ENCODE measurements at regions not wholly inside any gene's neighbourhood (a gene's known extent, or its start where the extent isn't known, plus 50 kb on each side); places are given as distances from the start of the nearest gene placed in this dataset.
A peak's percentile ranks its signal among the peaks of the same experiment; 100 is the strongest.
"Not testable (repeated sequence)": the region's sequence is repeated elsewhere in the genome, so short reads cannot be mapped to it uniquely, and the experiment has no call there.

DNA sequence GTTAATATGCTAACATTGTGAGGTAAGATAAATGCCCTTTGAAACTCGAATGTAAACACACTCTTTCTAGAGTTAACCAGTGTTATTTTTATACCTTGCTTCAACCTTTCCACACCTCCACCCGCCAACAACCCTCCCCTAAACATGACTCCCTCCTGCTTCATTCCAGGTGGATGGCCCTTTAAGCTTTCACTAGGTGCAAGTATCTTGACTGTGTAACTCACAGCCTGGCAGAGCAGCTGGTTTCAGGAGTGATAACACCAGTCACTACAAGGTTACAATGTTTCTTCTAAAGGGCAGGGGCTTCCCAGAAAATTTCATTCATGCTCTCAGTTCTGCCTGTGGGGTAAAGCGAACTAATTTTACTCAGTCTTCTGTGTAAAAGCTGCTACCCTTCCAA lies 318.1 kb upstream of the FRG1 start:
- H3K9me3 ChIP-seq; H3K27ac ChIP-seq; H3K4me3 ChIP-seq; intact Hi-C loops (cut with DNase I); H3K27me3 ChIP-seq; H3K4me1 ChIP-seq; H3K36me3 ChIP-seq; FAIRE-seq: not testable (repeated sequence)
- 19 to 27% methylated on average over 3 of the region's 3 CpGs for WGBS, 2 donors
- peak; percentile 93 to 99 (median 97) for ATAC-seq
- DNase-seq: peak in 4 of 6 donors; percentile 28 to 69 (median 46)

- ATAC-seq; H3K9me3 ChIP-seq; intact Hi-C loops (cut with DNase I); DNase-seq; H3K27me3 ChIP-seq; H3K4me3 ChIP-seq; H3K27ac ChIP-seq; H3K36me3 ChIP-seq; FAIRE-seq; H3K4me1 ChIP-seq: not testable (repeated sequence)
- 0 to 69% methylated on average over 1 of the region's 1 CpG for WGBS, 2 donors
Observed at GRCh38 chr4:189627041-189627440, 313.6 kb upstream of the FRG1 start.

DNA sequence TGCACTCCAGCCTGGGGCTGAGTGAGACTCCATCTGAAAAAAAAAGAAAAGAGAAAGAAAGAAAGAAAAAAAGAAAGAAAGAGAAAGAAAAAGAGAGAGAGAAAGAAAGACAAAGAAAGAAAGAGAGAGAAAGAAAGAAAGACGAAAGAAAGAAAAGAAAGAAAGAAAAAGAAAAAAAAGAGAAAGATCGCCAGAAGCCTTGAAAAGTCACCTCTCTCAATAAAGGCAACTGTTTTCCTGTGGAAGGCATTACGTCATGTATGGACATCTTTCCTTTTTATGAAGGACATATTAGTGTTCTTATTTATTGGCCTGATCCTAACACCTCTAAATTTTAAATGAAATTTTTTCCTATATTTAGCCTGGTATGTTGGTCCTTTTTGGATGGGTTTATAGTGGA lies 310.9 kb upstream of the FRG1 start:
- H3K4me3 ChIP-seq; H3K27me3 ChIP-seq; H3K36me3 ChIP-seq; H3K9me3 ChIP-seq; FAIRE-seq; ATAC-seq; H3K4me1 ChIP-seq; H3K27ac ChIP-seq; DNase-seq; intact Hi-C loops (cut with DNase I): not testable (repeated sequence)
- WGBS, 2 donors: 88 to 89% methylated on average over 3 of the region's 3 CpGs

DNA sequence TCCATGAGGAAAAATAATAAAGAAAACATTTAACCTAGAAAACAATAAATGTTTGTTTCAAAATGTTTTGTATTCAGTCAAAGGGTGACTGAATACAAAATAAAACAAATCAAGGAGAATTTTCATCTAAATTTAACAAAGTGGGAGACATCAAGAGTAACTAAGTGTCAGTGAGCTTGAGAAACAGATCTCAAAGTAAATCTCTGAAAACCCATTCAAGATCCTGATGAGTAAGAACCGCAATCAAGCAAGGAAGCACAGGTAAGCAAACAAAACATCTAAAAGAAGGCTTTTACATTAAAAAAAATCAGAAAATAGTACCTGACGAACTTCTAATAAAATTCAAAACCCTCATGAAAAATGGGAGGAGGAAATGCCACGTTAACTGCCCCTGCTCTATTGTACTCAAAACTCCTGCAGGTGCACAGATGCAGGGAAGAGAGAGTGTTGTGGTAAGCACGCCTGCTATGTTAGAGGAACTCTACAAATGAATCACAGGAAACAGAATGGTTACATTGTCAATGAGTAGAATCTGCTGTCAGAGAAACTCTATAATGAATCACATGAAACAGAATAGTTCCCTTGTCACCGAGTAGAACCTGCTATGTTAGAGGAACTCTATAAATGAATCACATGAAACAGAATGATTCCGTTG lies 309.6 kb upstream of the FRG1 start:
- H3K36me3 ChIP-seq; DNase-seq; intact Hi-C loops (cut with DNase I); H3K9me3 ChIP-seq; H3K4me1 ChIP-seq; H3K27ac ChIP-seq; H3K27me3 ChIP-seq; H3K4me3 ChIP-seq: not testable (repeated sequence)
- peak in 2 of 4 donors; percentile 29 to 37 for ATAC-seq
- FAIRE-seq: peak; percentile 37
- WGBS, 2 donors: 28 to 40% methylated on average over 6 of the region's 6 CpGs

DNA sequence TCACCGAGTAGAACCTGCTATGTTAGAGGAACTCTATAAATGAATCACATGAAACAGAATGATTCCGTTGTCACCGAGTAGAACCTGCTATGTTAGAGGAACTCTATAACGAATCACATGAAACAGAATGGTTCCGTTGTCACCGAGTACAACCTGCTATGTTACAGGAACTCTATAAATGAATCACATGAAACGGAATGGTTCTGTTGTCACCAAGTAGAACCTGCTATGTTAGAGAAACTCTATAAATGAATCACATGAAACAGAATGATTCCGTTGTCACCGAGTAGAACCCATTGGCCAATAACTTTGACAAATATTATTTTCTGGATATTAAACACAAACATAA lies 309.1 kb upstream of the FRG1 start:
- H3K4me1 ChIP-seq; ATAC-seq; H3K4me3 ChIP-seq; DNase-seq; intact Hi-C loops (cut with DNase I); H3K36me3 ChIP-seq; H3K9me3 ChIP-seq; H3K27me3 ChIP-seq; FAIRE-seq; H3K27ac ChIP-seq: not testable (repeated sequence)
- WGBS, 2 donors: 50 to 66% methylated on average over 9 of the region's 9 CpGs

DNA sequence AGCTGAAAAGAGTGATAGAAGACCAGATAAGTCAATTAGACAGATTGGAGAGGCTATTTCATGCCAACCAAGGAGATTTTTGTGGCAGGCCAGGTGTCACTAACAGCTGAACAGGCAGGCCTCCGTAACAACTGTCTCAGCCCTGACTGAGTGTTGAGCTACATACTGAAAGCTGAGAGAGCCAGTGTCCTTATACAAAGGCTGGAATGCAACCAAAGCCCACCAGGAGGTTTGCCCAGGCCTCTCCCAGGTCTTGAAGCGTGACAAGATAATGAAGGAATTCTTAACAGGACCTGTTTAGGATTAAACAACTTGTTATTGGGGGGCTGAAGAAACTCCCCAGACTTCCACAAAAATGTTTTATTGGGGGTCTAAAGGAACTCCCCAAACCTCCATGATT lies 290.2 kb upstream of the FRG1 start:
- DNase-seq; intact Hi-C loops (cut with DNase I); ATAC-seq; H3K9me3 ChIP-seq; FAIRE-seq; H3K27me3 ChIP-seq; H3K4me3 ChIP-seq; H3K4me1 ChIP-seq; H3K27ac ChIP-seq; H3K36me3 ChIP-seq: not testable (repeated sequence)
- WGBS, 2 donors: 89 to 92% methylated on average over 2 of the region's 2 CpGs

DNA sequence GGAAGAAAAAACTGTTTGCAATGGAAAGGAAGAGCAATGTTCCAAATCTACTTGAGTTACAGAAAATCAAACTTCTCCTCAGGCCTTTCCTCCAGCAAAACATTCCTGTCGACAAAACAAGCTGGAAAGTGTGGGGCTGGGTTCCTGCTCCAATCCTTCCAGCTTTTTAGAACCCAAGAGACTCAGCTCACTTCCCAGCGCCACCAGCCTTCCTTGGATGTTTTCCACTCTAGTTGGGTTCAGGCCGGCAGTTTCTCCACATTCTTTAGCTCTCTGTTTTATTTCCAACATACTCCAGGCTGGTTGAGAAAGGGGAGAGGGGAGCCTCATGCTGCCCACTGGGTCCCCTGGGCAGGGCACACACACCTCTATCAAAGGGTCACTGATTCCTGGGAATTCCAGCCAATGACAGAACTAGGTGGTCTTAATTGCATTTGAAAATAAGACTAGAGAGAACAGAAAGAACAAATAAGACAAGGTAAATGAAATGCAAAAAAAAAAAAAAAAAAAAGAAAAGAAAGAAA lies 287.5 kb upstream of the FRG1 start:
- H3K27ac ChIP-seq; FAIRE-seq; H3K9me3 ChIP-seq; DNase-seq; H3K36me3 ChIP-seq; intact Hi-C loops (cut with DNase I); H3K4me1 ChIP-seq; H3K4me3 ChIP-seq; ATAC-seq; H3K27me3 ChIP-seq: not testable (repeated sequence)
- WGBS, 2 donors: 62% methylated on average over 2 of the region's 3 CpGs; no CpG with 5 or more reads in 1 of the 2 donors

- ATAC-seq; H3K27ac ChIP-seq; intact Hi-C loops (cut with DNase I); H3K4me1 ChIP-seq; FAIRE-seq; H3K9me3 ChIP-seq; H3K4me3 ChIP-seq; DNase-seq; H3K27me3 ChIP-seq; H3K36me3 ChIP-seq: not testable (repeated sequence)
- WGBS, 2 donors: 77 to 83% methylated on average over 6 to 7 of the region's 7 CpGs
Observed at GRCh38 chr4:189653983-189654382, 286.7 kb upstream of the FRG1 start.

DNA sequence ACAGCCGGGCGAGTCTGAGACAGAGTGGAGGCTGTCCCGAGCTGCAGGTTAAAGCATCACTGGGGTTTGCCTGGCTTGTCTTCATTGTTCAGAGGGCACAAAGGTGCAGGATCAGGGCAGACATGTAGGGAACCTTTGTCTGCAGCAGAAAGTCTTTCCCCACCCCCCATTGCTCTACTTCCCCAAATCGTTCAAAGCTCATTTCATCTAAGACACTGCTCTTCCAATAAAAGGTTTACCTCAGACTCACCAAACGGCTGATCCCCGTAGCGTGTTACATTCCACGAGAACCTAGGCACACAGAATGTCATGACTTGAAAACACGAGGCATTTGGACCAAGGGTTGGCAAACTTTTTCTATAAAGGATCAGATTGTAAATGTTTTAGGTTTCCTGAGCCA lies 286.3 kb upstream of the FRG1 start:
- FAIRE-seq: not testable (repeated sequence)

GRCh38 chr4:189655817-189656216 lies 284.9 kb upstream of the FRG1 start:
- H3K27ac ChIP-seq; H3K27me3 ChIP-seq; H3K36me3 ChIP-seq; H3K4me1 ChIP-seq; H3K9me3 ChIP-seq; H3K4me3 ChIP-seq; ATAC-seq; intact Hi-C loops (cut with DNase I); DNase-seq; FAIRE-seq: not testable (repeated sequence)
- 80 to 83% methylated on average over 6 to 8 of the region's 8 CpGs for WGBS, 2 donors

More for the DNA sequence above, 286.3 kb upstream of the FRG1 start:
- H3K9me3 ChIP-seq; intact Hi-C loops (cut with DNase I); H3K27me3 ChIP-seq; H3K27ac ChIP-seq; H3K36me3 ChIP-seq; H3K4me3 ChIP-seq; ATAC-seq; DNase-seq; H3K4me1 ChIP-seq: not testable (repeated sequence)
- WGBS, 2 donors: 56 to 68% methylated on average over 6 to 9 of the region's 9 CpGs

Measured in pancreas (tissue), 10 donors.